SH-SY5Y (cell line): ENCODE measurements at regions not wholly inside any gene's neighbourhood (a gene's known extent, or its start where the extent isn't known, plus 50 kb on each side); places are given as distances from the start of the nearest gene placed in this dataset.

Experiments used
- GATA2 ChIP-seq: IDR thresholded peaks from 2 replicates; pipeline ENCODE4 v1.6.1; 2011; ENCODE audit warnings: mild to moderate bottlenecking, low read depth, low read length
- GATA3 ChIP-seq: IDR thresholded peaks from 2 replicates; pipeline ENCODE4 v1.6.1; 2011; ENCODE audit warnings: low read depth, mild to moderate bottlenecking, low read length, moderate library complexity

GRCh38 chr2:156189143-156189542, 143.4 kb downstream of the NR4A2 start:
- TF ChIP-seq GATA2 = no peak
- TF ChIP-seq GATA3 = no peak

DNA sequence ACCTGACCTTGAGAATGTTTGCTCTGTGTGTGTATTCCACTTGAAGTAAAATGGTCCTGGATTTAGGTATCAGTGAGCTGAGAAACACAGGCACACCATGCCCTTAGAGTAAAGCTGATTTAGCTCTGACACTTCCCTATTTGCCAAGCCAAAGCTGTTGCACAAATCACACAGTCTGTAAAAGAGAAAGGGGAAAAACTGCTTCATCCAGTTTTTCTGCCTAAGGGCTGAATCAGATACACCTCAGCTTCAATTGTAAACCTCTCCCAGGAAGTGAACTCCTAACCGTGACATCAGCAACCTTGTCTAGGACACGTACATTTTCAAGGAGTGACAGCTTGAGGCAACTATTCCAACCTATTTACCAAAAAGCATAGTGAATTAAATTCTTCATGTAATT, 150.4 kb downstream of the NR4A2 start:
- no peak for TF ChIP-seq GATA3
- no peak for TF ChIP-seq GATA2

DNA sequence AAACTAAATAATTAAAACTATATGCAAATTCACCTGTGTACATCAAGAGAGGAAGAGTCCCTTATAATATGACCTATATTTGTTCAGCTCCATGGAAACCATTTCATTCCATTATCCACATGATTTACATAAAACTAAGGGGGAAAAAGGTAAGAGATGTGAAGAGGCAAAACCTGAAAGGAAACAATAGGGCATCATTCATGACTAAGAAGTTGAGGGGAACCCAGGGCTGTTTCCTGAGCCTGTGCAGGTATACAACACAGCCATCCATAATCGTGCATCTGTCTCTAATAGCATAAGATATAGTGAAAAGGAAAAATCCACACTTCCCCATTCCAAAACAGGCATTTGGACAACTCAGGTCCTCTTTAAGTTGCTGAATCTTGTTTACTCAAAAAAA, 151.3 kb downstream of the NR4A2 start:
- TF ChIP-seq GATA2 (no peak), GATA3 (no peak)

GRCh38 chr2:156177654-156178053, 154.9 kb downstream of the NR4A2 start:
- TF ChIP-seq GATA2 = no peak
- no peak for TF ChIP-seq GATA3

GRCh38 chr2:156175946-156176345, 156.6 kb downstream of the NR4A2 start:
- no peak for TF ChIP-seq GATA2
- TF ChIP-seq GATA3 = no peak

- TF ChIP-seq GATA2 = no peak
- no peak for TF ChIP-seq GATA3
Measured at GRCh38 chr2:156170929-156171328, 161.6 kb downstream of the NR4A2 start.

DNA sequence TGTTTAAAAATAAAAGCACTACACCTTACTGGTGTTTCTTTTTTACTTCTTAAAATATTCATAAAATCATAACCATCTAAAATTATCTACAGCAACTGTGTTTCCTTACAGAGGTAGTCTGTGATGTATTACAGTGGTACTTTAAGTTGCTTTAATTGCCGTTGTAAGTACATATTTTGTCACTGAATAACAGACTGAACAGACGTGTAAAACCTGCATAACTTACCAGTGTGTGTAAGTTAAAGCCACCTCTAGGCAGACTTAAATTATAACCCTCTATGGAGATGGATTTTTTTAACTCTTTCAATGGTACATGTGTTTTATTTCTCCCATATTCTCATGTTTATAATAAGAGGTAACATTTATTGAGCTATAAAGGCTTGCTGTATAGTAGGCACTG, 166.8 kb downstream of the NR4A2 start:
- TF ChIP-seq GATA2 (no peak), GATA3 (no peak)

DNA sequence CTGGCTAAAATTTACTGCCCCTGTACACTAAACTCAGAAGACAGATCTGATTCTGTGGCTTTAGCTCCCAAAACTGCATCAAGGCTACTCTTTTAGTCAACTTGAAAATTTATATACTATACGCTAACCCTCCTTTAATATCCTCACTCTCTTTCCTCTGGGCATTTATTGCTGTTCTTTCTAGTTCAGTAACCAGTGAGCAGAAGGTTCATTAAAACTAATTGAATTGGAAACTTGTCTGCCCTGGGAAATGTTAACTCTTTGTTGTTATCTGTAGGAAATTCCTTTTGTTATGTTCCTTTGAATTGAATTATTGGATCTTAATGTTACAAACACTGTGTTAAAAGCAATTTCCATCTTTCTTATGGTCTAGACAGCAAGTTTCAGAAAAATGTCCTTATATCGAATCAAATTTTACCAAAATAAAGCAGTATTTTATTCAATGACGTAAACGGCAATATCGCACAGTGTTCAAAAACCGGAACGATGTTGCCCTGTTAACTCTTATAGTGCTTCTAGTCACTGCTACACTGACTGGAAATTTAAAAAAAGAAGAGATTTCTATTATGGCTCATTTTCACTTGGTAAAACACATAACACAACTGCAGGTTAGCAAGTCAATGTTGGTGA, 168.3 kb downstream of the NR4A2 start:
- TF ChIP-seq GATA3 (no peak), GATA2 (no peak)

- TF ChIP-seq GATA2 (no peak), GATA3 (no peak)
Measured at GRCh38 chr2:156158808-156159207, 173.7 kb downstream of the NR4A2 start.

- TF ChIP-seq GATA2 (no peak), GATA3 (no peak)
Measured at GRCh38 chr2:156157670-156158069, 174.9 kb downstream of the NR4A2 start.

DNA sequence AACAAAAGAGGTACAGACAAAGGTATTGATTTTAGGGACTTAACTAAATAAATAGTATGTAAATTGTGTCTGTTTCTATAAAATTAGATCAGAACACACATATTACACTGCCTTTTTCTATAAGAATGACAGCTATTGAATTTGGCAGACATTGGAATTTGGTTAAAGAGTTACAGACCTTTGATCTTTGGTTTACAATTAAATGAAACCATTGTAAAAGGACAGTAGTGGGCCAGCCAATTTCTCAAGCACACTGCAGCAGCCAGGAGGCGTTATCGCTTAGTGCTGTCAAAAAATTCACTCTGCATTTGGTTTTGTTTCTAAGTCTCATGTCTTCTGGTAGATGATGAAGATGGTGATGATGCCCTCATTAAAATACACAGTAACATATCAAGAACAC, 175.9 kb downstream of the NR4A2 start:
- TF ChIP-seq GATA2 (no peak), GATA3 (no peak)

GRCh38 chr2:156155319-156155718, 177.2 kb downstream of the NR4A2 start:
- TF ChIP-seq GATA3 (no peak), GATA2 (no peak)

DNA sequence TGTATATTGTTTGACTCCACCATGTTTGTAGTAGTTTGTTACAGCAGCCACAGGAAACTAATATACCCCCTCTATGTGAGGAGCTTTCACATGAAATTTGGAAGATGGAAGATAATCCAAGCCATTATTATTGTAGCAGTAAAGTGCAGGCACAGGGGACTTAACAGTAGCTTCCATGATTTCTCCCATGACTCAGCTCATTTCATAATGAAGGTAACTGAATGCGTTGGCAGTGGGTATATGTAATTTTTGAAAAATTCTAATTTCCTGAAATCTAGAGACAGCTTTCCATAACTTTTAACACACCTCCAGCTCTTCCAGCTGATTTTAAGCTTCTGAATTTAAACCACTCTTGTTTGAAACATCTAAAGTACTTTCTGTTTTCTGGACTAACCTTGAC, 181.2 kb downstream of the NR4A2 start:
- no peak for TF ChIP-seq GATA2
- TF ChIP-seq GATA3 = no peak

DNA sequence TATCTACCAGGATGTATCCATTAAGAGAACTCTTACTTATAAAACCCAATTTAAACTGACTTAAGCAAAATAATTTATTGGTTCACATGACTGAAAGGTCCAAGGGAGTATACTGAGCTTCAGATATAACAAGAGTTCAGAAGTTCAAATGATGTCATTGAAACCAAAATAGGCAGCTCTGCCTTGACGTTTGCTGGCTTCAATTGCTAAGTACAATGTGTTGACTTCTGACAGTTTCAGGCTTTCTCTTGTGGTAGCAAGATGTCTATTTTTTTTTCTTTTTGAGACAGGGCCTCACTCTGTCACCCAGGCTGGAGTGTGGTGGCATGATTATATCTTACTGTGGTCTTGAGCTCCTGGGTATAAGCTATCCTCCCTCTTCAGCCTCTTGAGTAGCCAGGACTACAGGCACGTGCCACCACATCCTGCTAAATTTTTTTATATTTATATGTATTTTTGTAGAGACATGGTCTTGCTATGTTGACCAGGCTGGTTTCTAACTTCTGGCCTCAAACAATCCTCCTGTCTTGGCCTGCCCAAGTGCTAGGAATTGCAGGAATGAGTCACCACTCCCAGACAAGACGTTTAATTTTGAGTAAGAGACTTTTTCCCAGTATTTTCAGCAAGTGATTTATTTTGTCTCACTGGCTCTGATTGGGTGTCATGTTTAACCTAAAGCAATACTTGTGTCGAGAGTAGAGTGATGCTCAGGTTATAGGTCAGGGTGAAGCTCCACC, 184.8 kb downstream of the NR4A2 start:
- no peak for TF ChIP-seq GATA2
- no peak for TF ChIP-seq GATA3

DNA sequence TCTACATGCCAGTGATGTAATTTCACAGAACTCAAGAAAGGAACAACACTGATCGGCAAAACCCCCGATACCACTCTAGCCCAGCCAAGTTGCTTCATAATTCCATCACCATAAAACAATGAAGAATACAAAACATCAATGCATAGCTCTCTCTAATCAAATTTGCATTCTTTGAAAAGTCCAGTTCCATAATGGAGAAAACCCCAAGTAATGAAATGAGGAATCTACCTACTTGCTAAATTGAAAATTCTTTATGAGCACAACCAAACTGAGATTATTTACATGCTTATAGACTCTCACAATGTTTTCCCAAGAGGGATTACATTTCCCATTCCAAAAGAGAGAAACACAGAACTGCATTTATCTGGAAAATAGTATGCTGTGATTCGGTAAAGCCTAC, 186.5 kb downstream of the NR4A2 start:
- TF ChIP-seq GATA2 (no peak), GATA3 (no peak)
